ENCODE measurements at regions not wholly inside any gene's neighbourhood (a gene's known extent, or its start where the extent isn't known, plus 50 kb on each side); places are given as distances from the start of the nearest gene placed in this dataset.
"Not testable (repeated sequence)": the region's sequence is repeated elsewhere in the genome, so short reads cannot be mapped to it uniquely, and the experiment has no call there.

DNA sequence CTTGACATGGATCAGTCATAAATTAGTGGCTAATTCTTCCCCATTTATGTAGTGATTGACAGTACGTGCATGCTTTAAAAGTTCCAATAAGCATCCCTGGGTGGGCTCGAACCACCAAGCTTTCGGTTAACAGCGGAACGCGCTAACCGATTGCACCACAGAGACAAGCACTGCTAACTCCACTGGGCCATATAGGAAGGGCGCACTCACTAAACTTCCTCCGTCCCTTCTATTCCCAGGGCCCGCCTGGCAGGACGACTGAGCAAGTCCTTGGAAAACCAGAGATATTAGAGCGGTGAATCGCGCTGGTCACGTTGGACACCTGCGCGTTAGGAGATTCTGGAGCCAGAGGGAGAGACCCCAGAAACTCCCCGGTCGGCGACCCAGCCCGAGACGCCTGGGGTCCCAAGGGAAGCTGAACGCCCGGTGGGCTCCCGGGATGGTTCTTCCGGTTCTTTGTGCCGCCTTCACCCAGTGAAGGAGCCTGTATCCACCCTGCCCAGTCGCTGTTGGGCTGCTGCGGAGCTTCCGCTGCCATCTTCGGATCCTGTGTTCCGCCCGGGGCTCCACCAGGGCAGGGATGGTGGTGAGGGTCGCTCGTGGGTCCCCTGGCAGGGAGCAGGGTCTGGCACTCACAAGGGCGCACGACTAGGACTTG, 62.8 kb downstream of the PPIAL4C start:
- TF ChIP-seq EZH2 (IDR thresholded peaks at IDR 0.05; ENCODE audit: low read length), result not testable (repeated sequence)
- TF ChIP-seq, protein P1, sequence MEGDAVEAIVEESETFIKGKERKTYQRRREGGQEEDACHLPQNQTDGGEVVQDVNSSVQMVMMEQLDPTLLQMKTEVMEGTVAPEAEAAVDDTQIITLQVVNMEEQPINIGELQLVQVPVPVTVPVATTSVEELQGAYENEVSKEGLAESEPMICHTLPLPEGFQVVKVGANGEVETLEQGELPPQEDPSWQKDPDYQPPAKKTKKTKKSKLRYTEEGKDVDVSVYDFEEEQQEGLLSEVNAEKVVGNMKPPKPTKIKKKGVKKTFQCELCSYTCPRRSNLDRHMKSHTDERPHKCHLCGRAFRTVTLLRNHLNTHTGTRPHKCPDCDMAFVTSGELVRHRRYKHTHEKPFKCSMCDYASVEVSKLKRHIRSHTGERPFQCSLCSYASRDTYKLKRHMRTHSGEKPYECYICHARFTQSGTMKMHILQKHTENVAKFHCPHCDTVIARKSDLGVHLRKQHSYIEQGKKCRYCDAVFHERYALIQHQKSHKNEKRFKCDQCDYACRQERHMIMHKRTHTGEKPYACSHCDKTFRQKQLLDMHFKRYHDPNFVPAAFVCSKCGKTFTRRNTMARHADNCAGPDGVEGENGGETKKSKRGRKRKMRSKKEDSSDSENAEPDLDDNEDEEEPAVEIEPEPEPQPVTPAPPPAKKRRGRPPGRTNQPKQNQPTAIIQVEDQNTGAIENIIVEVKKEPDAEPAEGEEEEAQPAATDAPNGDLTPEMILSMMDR (optimal IDR thresholded peaks at IDR 0.05 in 1 of 3, IDR thresholded peaks at IDR 0.05 in 1 of 3, conservative IDR thresholded peaks at IDR 0.05 in 1 of 3; ENCODE audit: extremely low read depth in 1 of 3, insufficient read depth in 2 of 3, low read length in 3 of 3), result not testable (repeated sequence)
